Neural cell (in vitro differentiated cells): ENCODE measurements at regions not wholly inside any gene's neighbourhood (a gene's known extent, or its start where the extent isn't known, plus 50 kb on each side); places are given as distances from the start of the nearest gene placed in this dataset.

Source experiments
- EP300 ChIP-seq: fragments of 450-650 bp; conservative IDR thresholded peaks from 2 replicates; pipeline ENCODE4 v1.6.1; 2014; ENCODE audit warnings: antibody characterized with exemption, mild to moderate bottlenecking, moderate library complexity; ENCODE audit not compliant: poor library complexity, severe bottlenecking
- EZH2 ChIP-seq: fragments of 200-600, 300-800 bp; shearing (Covaris generic), sonication (generic); IDR thresholded peaks from 2 replicates; pipeline ENCODE4 v1.6.1; 2014; ENCODE audit warnings: antibody characterized with exemption, low read length, borderline replicate concordance, mild to moderate bottlenecking; ENCODE audit not compliant: insufficient read depth, poor library complexity, severe bottlenecking
- MXI1 ChIP-seq: fragments of 450-650 bp; conservative IDR thresholded peaks from 2 replicates; pipeline ENCODE4 v1.6.1; 2014; ENCODE audit warnings: antibody characterized with exemption, mild to moderate bottlenecking; ENCODE audit not compliant: poor library complexity, severe bottlenecking
- POLR2AphosphoS5 ChIP-seq: IDR thresholded peaks from 2 replicates; pipeline ENCODE4 v1.6.1; 2012
- RAD21 ChIP-seq: fragments of 450-650 bp; conservative IDR thresholded peaks from 2 replicates; pipeline ENCODE4 v1.6.1; 2014; ENCODE audit warnings: antibody characterized with exemption, mild to moderate bottlenecking, moderate library complexity
- SMC3 ChIP-seq: fragments of 450-650 bp; conservative IDR thresholded peaks from 2 replicates; pipeline ENCODE4 v1.6.1; 2014; ENCODE audit warnings: antibody characterized with exemption, mild to moderate bottlenecking, moderate library complexity; ENCODE audit not compliant: poor library complexity
- TAF1 ChIP-seq: IDR thresholded peaks from 2 replicates; pipeline ENCODE4 v1.6.1; 2012; ENCODE audit warnings: low read depth
- TF ChIP-seq, protein P1 (sequence below): IDR thresholded peaks from 2 replicates; pipeline ENCODE4 v1.6.1; 2012; ENCODE audit warnings: borderline replicate concordance
- TF ChIP-seq, protein P2 (sequence below): fragments of 450-650 bp; IDR thresholded peaks from 2 replicates; pipeline ENCODE4 v1.5.1; 2014; ENCODE audit warnings: antibody characterized with exemption, mild to moderate bottlenecking, moderate library complexity; ENCODE audit not compliant: poor library complexity, severe bottlenecking

GRCh38 chr18:44584900-44585299 is 95.8 kb upstream of the SETBP1 start:
- TF ChIP-seq, protein P1, sequence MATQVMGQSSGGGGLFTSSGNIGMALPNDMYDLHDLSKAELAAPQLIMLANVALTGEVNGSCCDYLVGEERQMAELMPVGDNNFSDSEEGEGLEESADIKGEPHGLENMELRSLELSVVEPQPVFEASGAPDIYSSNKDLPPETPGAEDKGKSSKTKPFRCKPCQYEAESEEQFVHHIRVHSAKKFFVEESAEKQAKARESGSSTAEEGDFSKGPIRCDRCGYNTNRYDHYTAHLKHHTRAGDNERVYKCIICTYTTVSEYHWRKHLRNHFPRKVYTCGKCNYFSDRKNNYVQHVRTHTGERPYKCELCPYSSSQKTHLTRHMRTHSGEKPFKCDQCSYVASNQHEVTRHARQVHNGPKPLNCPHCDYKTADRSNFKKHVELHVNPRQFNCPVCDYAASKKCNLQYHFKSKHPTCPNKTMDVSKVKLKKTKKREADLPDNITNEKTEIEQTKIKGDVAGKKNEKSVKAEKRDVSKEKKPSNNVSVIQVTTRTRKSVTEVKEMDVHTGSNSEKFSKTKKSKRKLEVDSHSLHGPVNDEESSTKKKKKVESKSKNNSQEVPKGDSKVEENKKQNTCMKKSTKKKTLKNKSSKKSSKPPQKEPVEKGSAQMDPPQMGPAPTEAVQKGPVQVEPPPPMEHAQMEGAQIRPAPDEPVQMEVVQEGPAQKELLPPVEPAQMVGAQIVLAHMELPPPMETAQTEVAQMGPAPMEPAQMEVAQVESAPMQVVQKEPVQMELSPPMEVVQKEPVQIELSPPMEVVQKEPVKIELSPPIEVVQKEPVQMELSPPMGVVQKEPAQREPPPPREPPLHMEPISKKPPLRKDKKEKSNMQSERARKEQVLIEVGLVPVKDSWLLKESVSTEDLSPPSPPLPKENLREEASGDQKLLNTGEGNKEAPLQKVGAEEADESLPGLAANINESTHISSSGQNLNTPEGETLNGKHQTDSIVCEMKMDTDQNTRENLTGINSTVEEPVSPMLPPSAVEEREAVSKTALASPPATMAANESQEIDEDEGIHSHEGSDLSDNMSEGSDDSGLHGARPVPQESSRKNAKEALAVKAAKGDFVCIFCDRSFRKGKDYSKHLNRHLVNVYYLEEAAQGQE: no peak
- TF ChIP-seq, protein P2, sequence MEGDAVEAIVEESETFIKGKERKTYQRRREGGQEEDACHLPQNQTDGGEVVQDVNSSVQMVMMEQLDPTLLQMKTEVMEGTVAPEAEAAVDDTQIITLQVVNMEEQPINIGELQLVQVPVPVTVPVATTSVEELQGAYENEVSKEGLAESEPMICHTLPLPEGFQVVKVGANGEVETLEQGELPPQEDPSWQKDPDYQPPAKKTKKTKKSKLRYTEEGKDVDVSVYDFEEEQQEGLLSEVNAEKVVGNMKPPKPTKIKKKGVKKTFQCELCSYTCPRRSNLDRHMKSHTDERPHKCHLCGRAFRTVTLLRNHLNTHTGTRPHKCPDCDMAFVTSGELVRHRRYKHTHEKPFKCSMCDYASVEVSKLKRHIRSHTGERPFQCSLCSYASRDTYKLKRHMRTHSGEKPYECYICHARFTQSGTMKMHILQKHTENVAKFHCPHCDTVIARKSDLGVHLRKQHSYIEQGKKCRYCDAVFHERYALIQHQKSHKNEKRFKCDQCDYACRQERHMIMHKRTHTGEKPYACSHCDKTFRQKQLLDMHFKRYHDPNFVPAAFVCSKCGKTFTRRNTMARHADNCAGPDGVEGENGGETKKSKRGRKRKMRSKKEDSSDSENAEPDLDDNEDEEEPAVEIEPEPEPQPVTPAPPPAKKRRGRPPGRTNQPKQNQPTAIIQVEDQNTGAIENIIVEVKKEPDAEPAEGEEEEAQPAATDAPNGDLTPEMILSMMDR: no peak
- TF ChIP-seq EZH2 (no peak), POLR2AphosphoS5 (no peak), EP300 (no peak), RAD21 (no peak), SMC3 (no peak), TAF1 (no peak), MXI1 (no peak)
